Astrocyte (in vitro differentiated cells and primary cell): ENCODE measurements at regions not wholly inside any gene's neighbourhood (a gene's known extent, or its start where the extent isn't known, plus 50 kb on each side); places are given as distances from the start of the nearest gene placed in this dataset.

Experiments used
- DNase-seq: peaks from one replicate; pipeline ENCODE4 v3.0.0-alpha.2; 2010; ENCODE audit warnings: low read depth
- FAIRE-seq: peaks from 2 replicates; lab custom pipeline; 2011; peaks lifted over from hg19 to GRCh38; lab: Jason Lieb, UNC
- H2AFZ ChIP-seq: 2 replicates; pipeline ENCODE4 v1.6.0; 2012; ENCODE audit warnings: low read depth, low read length, inconsistent platforms
- H3K27ac ChIP-seq: 2 replicates; pipeline ENCODE4 v1.5.1; 2011; ENCODE audit warnings: low read depth, low read length, inconsistent platforms
- H3K27me3 ChIP-seq: 2 replicates; pipeline ENCODE4 v1.6.0; 2011; ENCODE audit warnings: low read length, inconsistent platforms; ENCODE audit not compliant: insufficient read depth
- H3K36me3 ChIP-seq: 2 replicates; pipeline ENCODE4 v1.5.1; 2011; ENCODE audit warnings: low read length, inconsistent platforms; ENCODE audit not compliant: insufficient read depth
- H3K4me1 ChIP-seq: 2 replicates; pipeline ENCODE4 v1.5.1; 2011; ENCODE audit warnings: low read length, inconsistent platforms; ENCODE audit not compliant: insufficient read depth
- H3K4me2 ChIP-seq: 2 replicates; pipeline ENCODE4 v1.6.0; 2012; ENCODE audit warnings: low read length, inconsistent platforms
- H3K4me3 ChIP-seq: 2 replicates; pipeline ENCODE4 v1.5.1; 2011; ENCODE audit warnings: low read depth, mild to moderate bottlenecking, low read length, inconsistent platforms; ENCODE audit not compliant: insufficient read depth
- H3K79me2 ChIP-seq: 2 replicates; pipeline ENCODE4 v1.6.0; 2012; ENCODE audit warnings: mild to moderate bottlenecking, low read length, inconsistent platforms; ENCODE audit not compliant: insufficient read depth
- H3K9ac ChIP-seq: 2 replicates; pipeline ENCODE4 v1.6.0; 2012; ENCODE audit warnings: mild to moderate bottlenecking, low read length, inconsistent platforms
- H3K9me3 ChIP-seq: 2 replicates; pipeline ENCODE4 v1.5.1; 2012; ENCODE audit warnings: low read depth, mild to moderate bottlenecking, low read length, inconsistent platforms; ENCODE audit not compliant: insufficient read depth
- H4K20me1 ChIP-seq: 2 replicates; pipeline ENCODE4 v1.6.0; 2012; ENCODE audit warnings: low read length, inconsistent platforms; ENCODE audit not compliant: insufficient read depth
- H3K27ac Mint-ChIP-seq: one replicate; pipeline ENCODE4 v1.8.0; 2021; ENCODE audit warnings: mild to moderate bottlenecking, mixed read lengths; ENCODE audit not compliant: unreplicated experiment
- H3K27me3 Mint-ChIP-seq: one replicate; pipeline ENCODE4 v1.8.0; 2021; ENCODE audit warnings: low read depth, mixed read lengths; ENCODE audit not compliant: unreplicated experiment
- H3K36me3 Mint-ChIP-seq: one replicate; pipeline ENCODE4 v1.8.0; 2021; ENCODE audit warnings: low read depth, mixed read lengths; ENCODE audit not compliant: unreplicated experiment
- H3K4me1 Mint-ChIP-seq: one replicate; pipeline ENCODE4 v1.8.0; 2021; ENCODE audit warnings: low read depth, mixed read lengths; ENCODE audit not compliant: unreplicated experiment
- H3K4me3 Mint-ChIP-seq: one replicate; pipeline ENCODE4 v1.8.0; 2021; ENCODE audit warnings: mild to moderate bottlenecking, moderate library complexity, mixed read lengths; ENCODE audit not compliant: unreplicated experiment
- H3K9me3 Mint-ChIP-seq: one replicate; pipeline ENCODE4 v1.8.0; 2021; ENCODE audit warnings: mild to moderate bottlenecking, mixed read lengths; ENCODE audit not compliant: unreplicated experiment
- EZH2 ChIP-seq: IDR thresholded peaks from 2 replicates; pipeline ENCODE4 v1.6.1; 2012; ENCODE audit warnings: mild to moderate bottlenecking, low read length, inconsistent platforms; ENCODE audit not compliant: insufficient read depth
- TF ChIP-seq, protein P1 (sequence below): IDR thresholded peaks from 2 replicates; pipeline ENCODE4 v1.5.1; 2011; ENCODE audit warnings: low read depth, mild to moderate bottlenecking, inconsistent platforms, low read length, moderate library complexity; ENCODE audit not compliant: insufficient read depth

DNA sequence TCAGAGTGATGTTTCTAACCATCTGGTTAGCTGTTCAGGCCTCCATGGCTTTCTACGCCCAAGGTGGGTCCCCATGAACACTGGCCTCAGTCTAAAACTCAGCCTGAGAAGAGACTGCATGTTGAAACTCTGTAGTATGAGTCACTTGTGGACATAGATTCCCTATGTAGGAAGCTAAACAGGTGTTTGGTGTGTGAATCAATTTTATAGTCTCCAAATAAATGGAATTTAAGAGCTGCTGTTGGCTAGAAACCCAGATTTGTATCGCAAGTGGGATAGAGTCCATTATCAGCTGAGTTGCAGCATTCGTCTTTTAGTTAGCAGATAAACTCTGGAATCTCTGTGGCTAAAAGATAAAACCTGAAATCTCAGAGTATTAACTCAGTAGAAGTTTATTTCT lies 131.4 kb downstream of the KCNS3 start:
- Mint-ChIP-seq H3K4me1 (no peaks in the 10 kb centered on the region), H3K36me3 (no peaks in the 10 kb centered on the region), H3K27ac (no peak overlapping the region), H3K27me3 (peaks cover 2% of the 10 kb centered on the region), H3K4me3 (no peak overlapping the region), H3K9me3 (no peaks in the 10 kb centered on the region)
- H3K79me2 ChIP-seq: no peaks in the 10 kb centered on the region
- no peak overlapping the region for H3K4me2 ChIP-seq
- no peaks in the 10 kb centered on the region for H3K36me3 ChIP-seq
- no peaks in the 10 kb centered on the region for H3K4me1 ChIP-seq
- no peaks in the 10 kb centered on the region for H4K20me1 ChIP-seq
- no peak overlapping the region for H3K9ac ChIP-seq
- H3K4me3 ChIP-seq: no peak overlapping the region
- no peak overlapping the region for H3K27ac ChIP-seq
- H3K27me3 ChIP-seq: no peaks in the 10 kb centered on the region
- H3K9me3 ChIP-seq: no peaks in the 10 kb centered on the region
- FAIRE-seq (no peak), DNase-seq (no peak)
- TF ChIP-seq, protein P1, sequence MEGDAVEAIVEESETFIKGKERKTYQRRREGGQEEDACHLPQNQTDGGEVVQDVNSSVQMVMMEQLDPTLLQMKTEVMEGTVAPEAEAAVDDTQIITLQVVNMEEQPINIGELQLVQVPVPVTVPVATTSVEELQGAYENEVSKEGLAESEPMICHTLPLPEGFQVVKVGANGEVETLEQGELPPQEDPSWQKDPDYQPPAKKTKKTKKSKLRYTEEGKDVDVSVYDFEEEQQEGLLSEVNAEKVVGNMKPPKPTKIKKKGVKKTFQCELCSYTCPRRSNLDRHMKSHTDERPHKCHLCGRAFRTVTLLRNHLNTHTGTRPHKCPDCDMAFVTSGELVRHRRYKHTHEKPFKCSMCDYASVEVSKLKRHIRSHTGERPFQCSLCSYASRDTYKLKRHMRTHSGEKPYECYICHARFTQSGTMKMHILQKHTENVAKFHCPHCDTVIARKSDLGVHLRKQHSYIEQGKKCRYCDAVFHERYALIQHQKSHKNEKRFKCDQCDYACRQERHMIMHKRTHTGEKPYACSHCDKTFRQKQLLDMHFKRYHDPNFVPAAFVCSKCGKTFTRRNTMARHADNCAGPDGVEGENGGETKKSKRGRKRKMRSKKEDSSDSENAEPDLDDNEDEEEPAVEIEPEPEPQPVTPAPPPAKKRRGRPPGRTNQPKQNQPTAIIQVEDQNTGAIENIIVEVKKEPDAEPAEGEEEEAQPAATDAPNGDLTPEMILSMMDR: no peak
- TF ChIP-seq EZH2: no peak
- H2AFZ ChIP-seq: no peak overlapping the region

DNA sequence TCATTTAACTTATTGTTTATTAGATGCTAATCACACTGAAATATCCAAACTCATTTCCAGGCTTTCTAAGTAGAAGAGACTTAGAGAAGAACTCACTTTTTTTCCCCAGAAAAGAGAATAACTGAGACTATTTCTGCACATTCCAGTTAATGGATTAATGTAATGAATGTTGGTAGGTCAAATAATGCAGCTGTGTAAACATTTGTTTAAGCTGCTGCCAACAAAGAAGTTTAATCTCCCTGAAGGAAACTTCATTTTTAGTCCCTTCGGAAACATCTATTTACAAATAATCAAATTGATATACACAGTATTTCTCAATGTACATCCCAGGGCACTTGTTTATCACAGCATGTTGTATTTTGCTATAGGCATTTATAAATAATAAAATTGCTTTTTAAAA lies 126.9 kb downstream of the KCNS3 start:
- no peak overlapping the region for H3K4me3 ChIP-seq
- no peaks in the 10 kb centered on the region for H3K9me3 ChIP-seq
- peaks cover 2% of the 10 kb centered on the region for H3K27me3 Mint-ChIP-seq
- TF ChIP-seq EZH2: no peak
- TF ChIP-seq, protein P1: no peak
- H3K36me3 ChIP-seq: no peaks in the 10 kb centered on the region
- no peaks in the 10 kb centered on the region for H3K27me3 ChIP-seq
- H3K9me3 Mint-ChIP-seq: no peaks in the 10 kb centered on the region
- no peak overlapping the region for H2AFZ ChIP-seq
- no peaks in the 10 kb centered on the region for H3K36me3 Mint-ChIP-seq
- H3K27ac ChIP-seq: no peak overlapping the region
- H4K20me1 ChIP-seq: no peaks in the 10 kb centered on the region
- no peak for FAIRE-seq
- H3K9ac ChIP-seq: no peak overlapping the region
- no peak overlapping the region for H3K27ac Mint-ChIP-seq
- H3K79me2 ChIP-seq: no peaks in the 10 kb centered on the region
- peak; percentile 16 for DNase-seq
- no peak overlapping the region for H3K4me3 Mint-ChIP-seq
- no peaks in the 10 kb centered on the region for H3K4me1 Mint-ChIP-seq
- no peak overlapping the region for H3K4me2 ChIP-seq
- H3K4me1 ChIP-seq: no peaks in the 10 kb centered on the region

DNA sequence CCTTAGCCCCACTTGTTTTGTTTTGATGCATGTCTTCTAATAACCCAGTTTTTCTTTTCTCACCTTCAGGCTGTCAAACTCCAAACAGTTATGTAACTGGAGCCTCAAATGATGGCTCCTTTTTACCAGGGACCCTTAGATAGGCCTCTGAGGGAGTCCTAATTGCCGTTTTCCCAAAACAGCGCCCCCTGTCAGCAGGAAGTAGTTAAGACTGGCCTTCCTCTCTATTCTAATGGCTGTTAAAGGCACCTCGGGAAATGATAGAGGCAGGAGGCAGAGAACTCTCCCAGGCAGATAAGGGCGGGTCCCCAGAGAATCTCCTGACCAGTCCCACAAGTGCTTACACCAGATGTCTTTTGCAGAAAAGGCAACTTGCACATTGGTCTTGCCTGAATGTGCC lies 123.2 kb downstream of the KCNS3 start:
- H3K4me1 ChIP-seq: no peaks in the 10 kb centered on the region
- H3K9me3 ChIP-seq: no peaks in the 10 kb centered on the region
- H4K20me1 ChIP-seq: no peaks in the 10 kb centered on the region
- H2AFZ ChIP-seq: no peak overlapping the region
- no peak overlapping the region for H3K27ac ChIP-seq
- H3K4me2 ChIP-seq: no peak overlapping the region
- no peaks in the 10 kb centered on the region for H3K4me1 Mint-ChIP-seq
- H3K4me3 Mint-ChIP-seq: no peak overlapping the region
- no peak overlapping the region for H3K27ac Mint-ChIP-seq
- no peaks in the 10 kb centered on the region for H3K79me2 ChIP-seq
- FAIRE-seq: no peak
- no peak for TF ChIP-seq EZH2
- TF ChIP-seq, protein P1: no peak
- no peak overlapping the region for H3K9ac ChIP-seq
- H3K27me3 Mint-ChIP-seq: no peaks in the 10 kb centered on the region
- no peak overlapping the region for H3K4me3 ChIP-seq
- H3K36me3 Mint-ChIP-seq: no peaks in the 10 kb centered on the region
- no peaks in the 10 kb centered on the region for H3K9me3 Mint-ChIP-seq
- H3K27me3 ChIP-seq: no peaks in the 10 kb centered on the region
- H3K36me3 ChIP-seq: no peaks in the 10 kb centered on the region
- no peak for DNase-seq
